Astrocyte (in vitro differentiated cells and primary cell): ENCODE measurements at regions not wholly inside any gene's neighbourhood (a gene's known extent, or its start where the extent isn't known, plus 50 kb on each side); places are given as distances from the start of the nearest gene placed in this dataset.

Experiments
- DNase-seq: peaks from one replicate; pipeline ENCODE4 v3.0.0-alpha.2; 2010; ENCODE audit warnings: low read depth
- FAIRE-seq: peaks from 2 replicates; lab custom pipeline; 2011; peaks lifted over from hg19 to GRCh38; lab: Jason Lieb, UNC
- H2AFZ ChIP-seq: 2 replicates; pipeline ENCODE4 v1.6.0; 2012; ENCODE audit warnings: low read depth, low read length, inconsistent platforms
- H3K27ac ChIP-seq: 2 replicates; pipeline ENCODE4 v1.5.1; 2011; ENCODE audit warnings: low read depth, low read length, inconsistent platforms
- H3K27me3 ChIP-seq: 2 replicates; pipeline ENCODE4 v1.6.0; 2011; ENCODE audit warnings: low read length, inconsistent platforms; ENCODE audit not compliant: insufficient read depth
- H3K36me3 ChIP-seq: 2 replicates; pipeline ENCODE4 v1.5.1; 2011; ENCODE audit warnings: low read length, inconsistent platforms; ENCODE audit not compliant: insufficient read depth
- H3K4me1 ChIP-seq: 2 replicates; pipeline ENCODE4 v1.5.1; 2011; ENCODE audit warnings: low read length, inconsistent platforms; ENCODE audit not compliant: insufficient read depth
- H3K4me2 ChIP-seq: 2 replicates; pipeline ENCODE4 v1.6.0; 2012; ENCODE audit warnings: low read length, inconsistent platforms
- H3K4me3 ChIP-seq: 2 replicates; pipeline ENCODE4 v1.5.1; 2011; ENCODE audit warnings: low read depth, mild to moderate bottlenecking, low read length, inconsistent platforms; ENCODE audit not compliant: insufficient read depth
- H3K79me2 ChIP-seq: 2 replicates; pipeline ENCODE4 v1.6.0; 2012; ENCODE audit warnings: mild to moderate bottlenecking, low read length, inconsistent platforms; ENCODE audit not compliant: insufficient read depth
- H3K9ac ChIP-seq: 2 replicates; pipeline ENCODE4 v1.6.0; 2012; ENCODE audit warnings: mild to moderate bottlenecking, low read length, inconsistent platforms
- H3K9me3 ChIP-seq: 2 replicates; pipeline ENCODE4 v1.5.1; 2012; ENCODE audit warnings: low read depth, mild to moderate bottlenecking, low read length, inconsistent platforms; ENCODE audit not compliant: insufficient read depth
- H4K20me1 ChIP-seq: 2 replicates; pipeline ENCODE4 v1.6.0; 2012; ENCODE audit warnings: low read length, inconsistent platforms; ENCODE audit not compliant: insufficient read depth
- H3K27ac Mint-ChIP-seq: one replicate; pipeline ENCODE4 v1.8.0; 2021; ENCODE audit warnings: mild to moderate bottlenecking, mixed read lengths; ENCODE audit not compliant: unreplicated experiment
- H3K27me3 Mint-ChIP-seq: one replicate; pipeline ENCODE4 v1.8.0; 2021; ENCODE audit warnings: low read depth, mixed read lengths; ENCODE audit not compliant: unreplicated experiment
- H3K36me3 Mint-ChIP-seq: one replicate; pipeline ENCODE4 v1.8.0; 2021; ENCODE audit warnings: low read depth, mixed read lengths; ENCODE audit not compliant: unreplicated experiment
- H3K4me1 Mint-ChIP-seq: one replicate; pipeline ENCODE4 v1.8.0; 2021; ENCODE audit warnings: low read depth, mixed read lengths; ENCODE audit not compliant: unreplicated experiment
- H3K4me3 Mint-ChIP-seq: one replicate; pipeline ENCODE4 v1.8.0; 2021; ENCODE audit warnings: mild to moderate bottlenecking, moderate library complexity, mixed read lengths; ENCODE audit not compliant: unreplicated experiment
- H3K9me3 Mint-ChIP-seq: one replicate; pipeline ENCODE4 v1.8.0; 2021; ENCODE audit warnings: mild to moderate bottlenecking, mixed read lengths; ENCODE audit not compliant: unreplicated experiment
- CTCF ChIP-seq: IDR thresholded peaks from 2 replicates; pipeline ENCODE4 v1.5.1; 2011; ENCODE audit warnings: low read depth, mild to moderate bottlenecking, inconsistent platforms, low read length, moderate library complexity; ENCODE audit not compliant: insufficient read depth
- EZH2 ChIP-seq: IDR thresholded peaks from 2 replicates; pipeline ENCODE4 v1.6.1; 2012; ENCODE audit warnings: mild to moderate bottlenecking, low read length, inconsistent platforms; ENCODE audit not compliant: insufficient read depth

- H3K4me1 ChIP-seq: no peaks in the 10 kb centered on the region
- no peak overlapping the region for H3K27ac ChIP-seq
- H3K4me3 ChIP-seq: no peak overlapping the region
- H3K79me2 ChIP-seq: no peaks in the 10 kb centered on the region
- H3K27me3 ChIP-seq: peaks cover 2% of the 10 kb centered on the region
- H3K9me3 ChIP-seq: no peaks in the 10 kb centered on the region
- Mint-ChIP-seq H3K27ac (no peak overlapping the region), H3K4me1 (no peaks in the 10 kb centered on the region), H3K36me3 (no peaks in the 10 kb centered on the region), H3K9me3 (peaks cover 2% of the 10 kb centered on the region), H3K4me3 (no peak overlapping the region), H3K27me3 (peaks cover 8% of the 10 kb centered on the region)
- FAIRE-seq (no peak), DNase-seq (no peak)
- no peaks in the 10 kb centered on the region for H3K36me3 ChIP-seq
- H2AFZ ChIP-seq: no peak overlapping the region
- no peak overlapping the region for H3K4me2 ChIP-seq
- no peaks in the 10 kb centered on the region for H4K20me1 ChIP-seq
- no peak overlapping the region for H3K9ac ChIP-seq
- TF ChIP-seq EZH2 (no peak), CTCF (no peak)
Observed at GRCh38 chr15:58243070-58243469, 104.9 kb downstream of the AQP9 start.

- Histone ChIP-seq H3K4me3 (no peak overlapping the region), H3K4me2 (no peak overlapping the region), H3K79me2 (no peaks in the 10 kb centered on the region), H3K9ac (no peak overlapping the region), H3K27me3 (peaks cover 2% of the 10 kb centered on the region), H3K36me3 (no peaks in the 10 kb centered on the region), H3K27ac (no peak overlapping the region), H3K9me3 (no peaks in the 10 kb centered on the region), H3K4me1 (no peaks in the 10 kb centered on the region), H4K20me1 (no peaks in the 10 kb centered on the region), H2AFZ (no peak overlapping the region)
- TF ChIP-seq EZH2 (no peak), CTCF (no peak)
- H3K4me1 Mint-ChIP-seq: no peaks in the 10 kb centered on the region
- H3K4me3 Mint-ChIP-seq: no peak overlapping the region
- H3K27me3 Mint-ChIP-seq: peaks cover 4% of the 10 kb centered on the region
- FAIRE-seq (no peak), DNase-seq (no peak)
- H3K27ac Mint-ChIP-seq: no peak overlapping the region
- H3K36me3 Mint-ChIP-seq: no peaks in the 10 kb centered on the region
- H3K9me3 Mint-ChIP-seq: no peaks in the 10 kb centered on the region
Observed at GRCh38 chr15:58244536-58244935, 106.4 kb downstream of the AQP9 start.

- Histone ChIP-seq H3K4me1 (no peaks in the 10 kb centered on the region), H3K4me3 (no peak overlapping the region), H3K9ac (no peak overlapping the region), H3K9me3 (no peaks in the 10 kb centered on the region), H4K20me1 (no peaks in the 10 kb centered on the region), H3K79me2 (no peaks in the 10 kb centered on the region), H3K36me3 (no peaks in the 10 kb centered on the region), H3K27ac (no peak overlapping the region), H3K4me2 (no peak overlapping the region), H3K27me3 (no peaks in the 10 kb centered on the region), H2AFZ (no peak overlapping the region)
- no peak overlapping the region for H3K27ac Mint-ChIP-seq
- H3K4me3 Mint-ChIP-seq: no peak overlapping the region
- FAIRE-seq: no peak
- no peak for TF ChIP-seq CTCF
- no peak for TF ChIP-seq EZH2
- H3K4me1 Mint-ChIP-seq: no peaks in the 10 kb centered on the region
- peaks cover 4% of the 10 kb centered on the region for H3K27me3 Mint-ChIP-seq
- no peaks in the 10 kb centered on the region for H3K36me3 Mint-ChIP-seq
- peaks cover 6% of the 10 kb centered on the region for H3K9me3 Mint-ChIP-seq
- DNase-seq: no peak
Observed at GRCh38 chr15:58246041-58246440, 107.9 kb downstream of the AQP9 start.
